ENCODE measurements at regions not wholly inside any gene's neighbourhood (a gene's known extent, or its start where the extent isn't known, plus 50 kb on each side); places are given as distances from the start of the nearest gene placed in this dataset.

DNA sequence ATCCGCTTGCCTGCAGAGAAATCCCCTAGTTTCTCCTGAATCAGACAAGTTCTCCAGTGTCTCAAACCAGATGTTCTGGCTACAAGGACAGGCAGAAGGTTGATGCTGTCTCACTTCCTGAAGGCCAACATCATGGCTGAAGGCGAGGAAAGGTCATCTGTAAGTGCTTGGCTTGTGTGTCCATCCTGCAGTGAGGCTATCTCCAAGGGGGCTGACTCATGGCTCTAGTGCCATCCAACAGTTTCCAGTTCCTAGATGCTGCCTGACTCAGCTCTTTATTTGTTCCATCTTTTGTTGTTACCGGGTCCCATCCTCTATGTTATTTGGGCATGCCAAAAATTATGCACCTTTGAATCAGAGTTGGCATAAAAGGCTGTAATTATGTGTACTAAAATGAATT is 232.1 kb upstream of the TBX3 start:
- no peak for TF ChIP-seq CTCF (IDR thresholded peaks at IDR 0.05 in 2 of 3, conservative IDR thresholded peaks at IDR 0.05 in 1 of 3; ENCODE audit: borderline replicate concordance in 1 of 3, insufficient read depth in 1 of 3, low read depth in 2 of 3, low read length in 2 of 3)
- no peak for TF ChIP-seq POLR2A (IDR thresholded peaks at IDR 0.05; ENCODE audit: borderline replicate concordance, extremely low read depth, insufficient read depth, insufficient read length)
- no peak for TF ChIP-seq ELF1 (IDR thresholded peaks at IDR 0.05; ENCODE audit: borderline replicate concordance, low read depth)
- no peak for TF ChIP-seq MAX (IDR thresholded peaks at IDR 0.05)
- no peak for TF ChIP-seq CBX3 (IDR thresholded peaks at IDR 0.05; ENCODE audit: low read depth)
- no peak for TF ChIP-seq EZH2phosphoT487 (IDR thresholded peaks at IDR 0.05; ENCODE audit: borderline replicate concordance)

Measured in HCT116 (cell line).